K562 (cell line): ENCODE measurements at regions not wholly inside any gene's neighbourhood (a gene's known extent, or its start where the extent isn't known, plus 50 kb on each side); places are given as distances from the start of the nearest gene placed in this dataset.

Experiments
- ATAC-seq: fragments of 200-7000 bp; cut with Tn5 transposase; 3 replicates; pipeline ENCODE4 v1.9.1; 2020; ENCODE audit warnings: moderate library complexity
- BruUV-seq: library from RNA; stranded (reverse); fragments of 400-500 nt; replicated peaks from 2 replicates; lab custom pipeline; 2021; lab: Mats Ljungman, UMichigan
- CTCF ChIA-PET: fragments of 300-600 bp; formaldehyde crosslinking; extraction: SDS; loops from one replicate; lab custom pipeline; 2021; ENCODE audit warnings: low intra/inter-chr PET ratio; lab: Yijun Ruan, JAX
- POLR2A ChIA-PET: fragments of 300-600, 350-650 bp; sonication (Branson Sonifier 250); formaldehyde crosslinking; extraction: SDS; loops from one replicate; lab custom pipeline; 2021; ENCODE audit warnings: antibody characterized with exemption, inconsistent platforms; lab: Yijun Ruan, JAX
- DNase-seq, 4 experiments: peaks; one replicate each; pipeline versions ENCODE4 v3.0.0 to v3.0.0-alpha.2; 2011 to 2018; ENCODE audit warnings: low spot score in 3 of 4, mixed read lengths in 3 of 4; ENCODE audit errors: extremely low read depth in 1 of 4
- FAIRE-seq: peaks from 2 replicates; lab custom pipeline; 2011; peaks lifted over from hg19 to GRCh38; lab: Jason Lieb, UNC
- H2AFZ ChIP-seq: 2 replicates; pipeline ENCODE4 v1.6.0; 2011; ENCODE audit warnings: low read depth, low read length, control low read depth, inconsistent platforms
- H3K27ac ChIP-seq: fragments of 200-600 bp; 3 replicates; pipeline ENCODE4 v1.8.0; 2011; ENCODE audit warnings: low read depth, mild to moderate bottlenecking, control low read depth, inconsistent platforms, low read length, moderate library complexity, mixed read lengths; ENCODE audit errors: extremely low read depth
- H3K27me3 ChIP-seq, 2 experiments: fragments of 300-600 bp in 1 of 2; 2 replicates in 1 of 2; 3 replicates in 1 of 2; pipeline versions ENCODE4 v1.6.0 to v1.8.0; 2011; ENCODE audit warnings: inconsistent platforms in 2 of 2, low read length in 2 of 2, mild to moderate bottlenecking in 1 of 2, mixed read lengths in 1 of 2, moderate library complexity in 1 of 2; ENCODE audit not compliant: control insufficient read depth in 2 of 2, insufficient read depth in 2 of 2
- H3K36me3 ChIP-seq: fragments of 300-600 bp; 3 replicates; pipeline ENCODE4 v1.8.0; 2011; ENCODE audit warnings: mild to moderate bottlenecking, low read length, inconsistent platforms; ENCODE audit not compliant: control insufficient read depth, insufficient read depth
- H3K4me1 ChIP-seq, 2 experiments: fragments of 200-600 bp in 1 of 2; replicated peaks in 1 of 2; 2 replicates in 1 of 2; 3 replicates in 1 of 2; pipeline versions ENCODE4 v1.5.1 to v1.8.0; 2011; ENCODE audit warnings: inconsistent platforms in 2 of 2, low read length in 2 of 2, mild to moderate bottlenecking in 1 of 2, mixed read lengths in 1 of 2, moderate library complexity in 1 of 2; ENCODE audit not compliant: control insufficient read depth in 2 of 2, insufficient read depth in 2 of 2
- H3K4me2 ChIP-seq: 2 replicates; pipeline ENCODE4 v1.6.1; 2011; ENCODE audit warnings: low read length, control low read depth, inconsistent platforms, mixed read lengths; ENCODE audit not compliant: insufficient read depth
- H3K4me3 ChIP-seq: fragments of 200-600 bp; sonication (generic), shearing (Covaris generic); 2 replicates; pipeline ENCODE4 v1.5.1; 2016; ENCODE audit warnings: control low read depth, inconsistent platforms
- H3K79me2 ChIP-seq: fragments of 200-600 bp; 3 replicates; pipeline ENCODE4 v1.8.0; 2011; ENCODE audit warnings: low read length, inconsistent platforms; ENCODE audit not compliant: control insufficient read depth, insufficient read depth
- H3K9ac ChIP-seq, 2 experiments: 2 replicates each; pipeline versions ENCODE4 v1.6.0 to v1.6.1; 2011; ENCODE audit warnings: low read depth in 2 of 2, low read length in 2 of 2, control low read depth in 1 of 2, inconsistent platforms in 1 of 2, mild to moderate bottlenecking in 1 of 2, mixed read lengths in 1 of 2; ENCODE audit not compliant: insufficient read depth in 1 of 2
- H3K9me1 ChIP-seq: one replicate; pipeline ENCODE4 v1.6.0; 2011; ENCODE audit warnings: inconsistent platforms, mild to moderate bottlenecking, low read length, moderate library complexity; ENCODE audit not compliant: control insufficient read depth, insufficient read depth
- H3K9me3 ChIP-seq: replicated peaks from 2 replicates; pipeline ENCODE4 v1.5.1; 2011; ENCODE audit warnings: low read depth, low read length, inconsistent platforms; ENCODE audit not compliant: control insufficient read depth, insufficient read depth
- H4K20me1 ChIP-seq: replicated peaks from 2 replicates; pipeline ENCODE4 v1.6.1; 2011; ENCODE audit warnings: low read length, inconsistent platforms, mixed read lengths; ENCODE audit not compliant: control insufficient read depth, insufficient read depth
- ELF4 ChIP-seq: fragments of 450-650 bp; formaldehyde crosslinking; IDR thresholded peaks from 2 replicates; pipeline ENCODE4 v1.4.0; 2022; ENCODE audit warnings: missing genetic modification characterization
- HMBOX1 ChIP-seq: sonication (generic); IDR thresholded peaks from 2 replicates; pipeline ENCODE4 v1.6.1; 2016
- KDM5B ChIP-seq: fragments of 200-600 bp; sonication (generic); IDR thresholded peaks from 2 replicates; pipeline ENCODE4 v1.6.1; 2012; ENCODE audit warnings: low read depth, mild to moderate bottlenecking, moderate library complexity, low read length, control low read depth, inconsistent platforms; ENCODE audit not compliant: insufficient replicate concordance
- PURB ChIP-seq: sonication (generic); formaldehyde crosslinking; IDR thresholded peaks from 2 replicates; pipeline ENCODE4 v1.9.0; 2021; ENCODE audit warnings: low read depth, mild to moderate bottlenecking, missing genetic modification reagents
- SIRT6 ChIP-seq: IDR thresholded peaks from one replicate; pipeline ENCODE4 v1.6.1; 2012; ENCODE audit warnings: low read depth, mild to moderate bottlenecking, control low read depth, inconsistent platforms, low read length, moderate library complexity
- XRCC4 ChIP-seq: IDR thresholded peaks from one replicate; pipeline ENCODE4 v1.6.1; 2011; ENCODE audit not compliant: insufficient read depth, insufficient read length; ENCODE audit errors: extremely low read depth
- ZNF224 ChIP-seq: sonication (generic); formaldehyde crosslinking; IDR thresholded peaks from 2 replicates; pipeline ENCODE4 v1.8.0; 2022; ENCODE audit warnings: mild to moderate bottlenecking, missing genetic modification reagents
- ZNF609 ChIP-seq: sonication (generic); formaldehyde crosslinking; IDR thresholded peaks from 2 replicates; pipeline ENCODE4 v1.8.1; 2023; ENCODE audit warnings: missing genetic modification reagents, mild to moderate bottlenecking, borderline replicate concordance
- ZNF696 ChIP-seq: fragments of 250-450 bp; sonication (Bioruptor Pico); conservative IDR thresholded peaks from 2 replicates; pipeline ENCODE4 v1.4.0; 2020; ENCODE audit warnings: mild to moderate bottlenecking, moderate library complexity
- WGBS: fragments of 100-300 bp; shearing (Covaris generic); methylation state at CpG from one replicate; pipeline ENCODE4 v1.1.6; 2016; ENCODE audit warnings: low coverage, mixed read lengths; ENCODE audit not compliant: insufficient coverage; ENCODE audit errors: missing lambda C conversion rate; 5-methylcytosine and 5-hydroxymethylcytosine counted together
- in situ Hi-C: fragments of 300-500 bp; cut with MboI; formaldehyde crosslinking; loops from 4 replicates; pipeline ENCODE4 v1.15.0; 2018; ENCODE audit warnings: inconsistent platforms, mixed read lengths
- intact Hi-C: fragments of 100-400 bp; cut with micrococcal nuclease; formaldehyde crosslinking; loops from 2 replicates; pipeline ENCODE4 v1.14.2; 2022

- in situ Hi-C loops: no loop called here
- BruUV-seq: no TSS peak
- FAIRE-seq: no peak
- TF ChIP-seq HMBOX1 (no peak), ELF4 (CRISPR knock-in tag) (no peak), ZNF224 (CRISPR knock-in tag) (no peak), KDM5B (no peak), ZNF609 (no peak), PURB (CRISPR knock-in tag) (no peak), SIRT6 (no peak), XRCC4 (no peak), ZNF696 (no peak)
- H3K4me1 ChIP-seq: no peaks in the 10 kb centered on the region
- WGBS: 0% methylated on average over 1 of the region's 1 CpG
- no peaks in the 10 kb centered on the region for H3K9me3 ChIP-seq
- no peaks in the 10 kb centered on the region for H3K79me2 ChIP-seq
- no peaks in the 10 kb centered on the region for H3K27me3 ChIP-seq
- no peak for DNase-seq
- ChIA-PET POLR2A (no interaction called here), CTCF (no interaction called here)
- H4K20me1 ChIP-seq: no peaks in the 10 kb centered on the region
- H3K9ac ChIP-seq: no peak overlapping the region
- no peak overlapping the region for H3K4me3 ChIP-seq
- H2AFZ ChIP-seq: no peak overlapping the region
- no peak for ATAC-seq
- intact Hi-C loops: no loop called here
- no peaks in the 10 kb centered on the region for H3K9me1 ChIP-seq
- no peak overlapping the region for H3K4me2 ChIP-seq
- H3K36me3 ChIP-seq: no peaks in the 10 kb centered on the region
- H3K27ac ChIP-seq: no peak overlapping the region
Observed at GRCh38 chr14:37665951-37666350, 70.5 kb downstream of the TTC6 start.
